SHP77 treated with DMSO at 0.1 percent for 48 hours (cell line): ENCODE measurements at regions not wholly inside any gene's neighbourhood (a gene's known extent, or its start where the extent isn't known, plus 50 kb on each side); places are given as distances from the start of the nearest gene placed in this dataset.
"Not testable (repeated sequence)": the region's sequence is repeated elsewhere in the genome, so short reads cannot be mapped to it uniquely, and the experiment has no call there.

Experiments
- DNase-seq: peaks from one replicate; lab custom pipeline; 2025; lab: John Stamatoyannopoulos, UW

DNA sequence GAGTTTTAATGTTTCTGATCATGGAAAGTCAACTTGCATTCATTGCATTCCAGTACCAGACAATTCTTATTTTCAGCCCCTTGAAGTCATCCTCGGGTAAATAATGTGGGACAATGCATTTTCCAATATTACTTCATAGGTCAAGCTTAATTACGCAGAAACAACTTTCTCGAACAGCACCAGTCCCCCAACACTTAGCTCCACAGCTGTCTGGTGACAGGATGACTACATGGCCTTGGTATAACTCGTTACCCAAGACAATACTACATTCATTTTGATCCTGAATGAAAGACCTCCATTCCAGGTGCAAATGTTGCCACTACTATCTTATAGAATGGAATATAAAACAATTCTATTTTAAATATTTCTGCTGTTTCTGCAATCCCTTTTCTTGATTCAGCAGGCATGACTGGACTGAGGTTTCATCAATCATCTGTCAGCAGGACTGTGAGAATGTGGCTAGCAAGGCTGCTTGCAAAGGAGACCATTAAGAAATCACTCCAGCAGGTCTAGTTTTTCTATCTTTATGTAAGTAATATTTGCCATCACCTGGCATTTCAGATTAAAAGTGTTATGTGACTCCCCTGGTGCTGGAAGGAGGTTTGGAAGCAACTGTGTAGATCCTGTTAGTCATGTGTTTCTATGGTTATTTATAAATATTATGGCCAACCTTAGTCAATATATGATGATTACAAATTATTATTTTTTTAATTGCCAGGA, 147.9 kb downstream of the HAO1 start:
- DNase-seq: no peak

DNA sequence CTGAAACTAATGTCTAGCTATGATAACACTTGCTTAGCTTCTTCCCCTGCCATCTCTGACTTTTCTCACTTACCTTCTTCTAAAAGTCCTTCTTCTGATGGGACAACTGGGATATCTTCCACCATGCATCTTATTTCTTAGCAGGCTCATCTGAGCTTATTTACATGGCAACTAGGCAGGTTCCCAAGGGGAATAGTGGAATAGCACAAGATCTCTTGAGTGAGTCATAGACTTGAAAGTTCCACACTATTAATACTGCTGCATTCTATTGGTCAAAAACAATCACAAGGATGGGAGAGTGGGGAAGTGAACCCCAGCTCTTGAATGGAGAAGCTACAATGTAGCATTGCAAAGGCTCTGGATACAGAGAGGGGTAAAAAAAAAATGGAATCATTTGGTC, 142.1 kb downstream of the HAO1 start:
- DNase-seq: no peak

DNA sequence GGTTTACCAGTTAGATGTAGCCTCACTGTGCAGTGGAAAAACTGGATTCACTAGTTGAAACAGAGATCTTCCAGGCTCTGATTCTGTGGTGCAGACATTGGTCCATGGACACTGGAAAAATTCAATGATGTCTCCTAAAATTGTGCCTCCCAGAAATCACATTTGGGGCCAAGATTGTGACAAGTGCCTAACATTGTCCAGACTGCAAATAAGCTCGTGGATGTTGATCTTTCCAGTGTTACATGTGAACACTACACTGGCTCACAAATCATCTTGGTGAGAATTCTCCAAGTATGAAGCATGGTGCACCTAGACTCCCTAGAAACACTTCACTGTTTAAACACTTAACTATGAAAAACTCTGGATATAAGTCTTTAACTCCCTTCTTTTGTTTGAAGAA, 140.4 kb downstream of the HAO1 start:
- no peak for DNase-seq

DNA sequence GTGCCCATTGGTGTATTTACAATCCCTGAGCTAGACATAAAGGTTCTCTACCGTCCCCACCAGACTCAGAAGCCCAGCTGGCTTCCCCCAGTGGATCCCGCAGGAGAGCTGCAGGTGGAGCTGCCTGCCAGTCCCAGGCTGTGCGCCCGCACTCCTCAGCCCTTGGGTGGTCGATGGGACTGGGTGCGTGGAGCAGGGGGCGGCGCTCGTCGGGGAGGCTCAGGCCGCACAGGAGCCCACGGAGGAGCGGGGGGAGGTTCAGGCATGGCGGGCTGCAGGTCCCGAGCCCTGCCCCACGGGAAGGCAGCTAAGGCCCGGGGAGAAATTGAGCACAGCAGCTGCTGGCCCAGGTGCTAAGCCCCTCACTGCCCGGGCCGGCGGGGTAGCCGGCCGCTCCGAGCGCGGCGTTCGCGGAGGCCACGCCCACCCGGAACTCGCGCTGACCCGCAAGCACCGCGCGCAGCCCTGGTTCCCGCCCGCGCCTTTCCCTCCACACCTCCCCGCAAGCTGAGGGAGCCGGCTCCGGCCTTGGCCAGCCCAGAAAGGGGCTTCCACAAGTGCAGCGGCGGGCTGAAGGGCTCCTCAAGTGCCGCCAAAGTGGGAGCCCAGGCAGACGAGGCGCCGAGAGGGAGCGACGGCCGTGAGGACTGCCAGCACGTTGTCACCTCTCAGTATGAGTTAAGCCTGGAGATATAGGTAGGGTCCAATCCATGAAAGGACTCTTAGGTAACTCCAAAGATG, 136.7 kb downstream of the HAO1 start:
- DNase-seq: not testable (repeated sequence)

DNA sequence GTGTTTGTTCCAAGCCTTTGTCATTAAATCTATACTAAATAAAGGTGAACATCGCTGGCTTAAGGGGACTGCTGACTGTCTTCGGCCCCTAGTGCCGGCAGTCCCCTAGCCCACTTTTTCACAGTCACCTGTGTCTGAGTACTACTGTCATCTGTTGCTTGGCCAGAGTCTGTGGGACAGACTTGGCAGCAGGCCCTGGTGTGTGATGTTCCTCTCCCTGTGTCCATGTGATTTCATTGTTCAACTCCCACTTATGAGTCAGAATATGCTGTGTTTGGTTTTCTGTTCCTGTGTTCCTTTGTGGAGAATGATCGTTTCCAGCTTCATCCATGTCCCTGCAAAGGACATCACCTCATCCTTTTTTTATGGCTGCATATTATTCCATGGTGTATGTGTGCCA, 133.4 kb downstream of the HAO1 start:
- DNase-seq: no peak

DNA sequence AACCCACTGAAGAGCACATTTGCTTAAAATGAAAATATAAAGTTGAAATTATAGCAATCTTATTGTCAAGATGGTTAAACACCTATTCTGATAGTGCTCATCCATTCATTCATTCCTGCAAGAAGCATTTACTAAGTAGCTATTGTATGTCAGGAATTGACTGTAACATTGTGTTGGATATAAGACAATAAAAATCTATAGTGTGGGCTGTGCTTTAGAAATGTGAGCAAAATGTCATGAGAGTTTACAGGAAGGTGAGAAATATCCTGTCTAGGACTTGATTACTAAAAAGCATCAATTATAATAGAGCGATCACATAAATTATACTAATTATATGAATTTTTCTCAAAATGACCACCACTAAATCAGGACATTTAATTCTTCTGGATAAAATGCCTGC, 123.0 kb downstream of the HAO1 start:
- DNase-seq: no peak

DNA sequence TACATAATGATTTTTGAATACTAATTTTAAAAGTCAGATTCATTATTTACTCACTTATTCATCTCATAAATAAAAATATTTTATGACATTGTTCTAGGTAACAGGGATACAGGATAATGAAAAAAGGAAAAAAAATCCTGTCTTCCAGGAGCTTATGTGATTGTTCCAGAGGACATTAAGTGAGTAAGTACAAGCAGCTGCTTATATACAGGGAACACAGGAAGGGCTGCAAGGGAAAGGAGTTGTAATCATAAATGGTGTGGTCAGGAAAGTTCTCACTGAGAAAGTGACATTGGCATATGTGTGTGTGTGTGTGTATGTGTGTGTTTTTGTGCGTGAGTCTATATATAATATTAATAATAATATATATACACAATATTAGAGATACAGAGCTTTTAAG, 121.8 kb downstream of the HAO1 start:
- no peak for DNase-seq

DNA sequence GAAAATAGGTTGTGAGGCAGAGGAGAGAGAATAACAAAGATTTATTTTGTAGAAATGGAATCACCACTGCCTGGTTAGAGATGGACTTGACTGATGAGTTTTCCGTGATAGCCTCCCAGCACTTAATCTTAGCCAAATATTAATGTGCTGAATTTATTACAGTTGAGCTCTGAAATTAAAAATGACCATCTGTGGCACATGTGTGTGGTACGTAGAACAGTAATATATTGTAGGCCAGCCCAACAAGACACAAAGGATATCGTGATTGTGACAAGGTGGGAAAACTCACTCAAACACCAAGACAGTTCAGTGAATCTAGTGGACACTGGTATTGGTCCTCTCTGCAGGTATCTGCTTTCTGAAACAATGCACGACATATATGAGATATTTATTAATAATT, 119.4 kb downstream of the HAO1 start:
- DNase-seq: no peak

DNA sequence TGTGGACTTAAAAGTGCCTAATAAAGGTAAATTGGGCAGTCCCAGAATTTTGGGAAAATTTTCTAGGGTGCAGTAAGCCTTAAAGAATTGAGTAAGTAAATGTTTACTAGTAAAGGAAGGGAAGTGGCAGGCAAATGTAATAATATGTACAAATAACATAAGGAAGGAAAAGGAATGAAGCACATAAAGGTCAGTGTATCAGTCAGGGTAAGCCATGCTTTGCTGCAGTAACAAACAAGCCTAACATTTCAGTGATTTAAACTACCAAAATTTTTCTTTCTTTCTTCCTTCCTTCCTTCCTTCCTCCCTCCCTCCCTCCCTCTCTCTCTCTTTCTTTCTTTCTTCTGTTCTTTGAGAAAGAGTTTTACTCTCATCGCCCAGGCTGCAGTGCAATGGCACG, 117.5 kb downstream of the HAO1 start:
- DNase-seq: no peak

DNA sequence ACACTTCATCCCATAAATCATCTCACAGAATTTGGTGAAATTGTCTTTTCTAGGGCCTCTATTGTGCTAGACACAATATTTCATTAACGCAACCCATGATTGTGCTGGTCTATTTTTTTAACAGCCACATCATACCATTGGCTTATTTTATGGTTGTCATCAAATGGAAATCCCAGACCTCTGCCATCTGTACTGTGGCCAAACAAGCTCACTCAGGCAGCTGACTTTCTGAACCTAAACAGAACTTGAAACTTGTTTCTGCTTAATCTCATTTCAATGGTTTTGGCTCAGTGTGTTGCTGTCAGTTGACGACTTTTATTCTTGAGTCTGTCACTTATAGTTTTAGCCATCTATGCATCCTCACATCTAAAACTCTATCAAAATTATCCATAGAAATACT, 111.8 kb downstream of the HAO1 start:
- DNase-seq: no peak

DNA sequence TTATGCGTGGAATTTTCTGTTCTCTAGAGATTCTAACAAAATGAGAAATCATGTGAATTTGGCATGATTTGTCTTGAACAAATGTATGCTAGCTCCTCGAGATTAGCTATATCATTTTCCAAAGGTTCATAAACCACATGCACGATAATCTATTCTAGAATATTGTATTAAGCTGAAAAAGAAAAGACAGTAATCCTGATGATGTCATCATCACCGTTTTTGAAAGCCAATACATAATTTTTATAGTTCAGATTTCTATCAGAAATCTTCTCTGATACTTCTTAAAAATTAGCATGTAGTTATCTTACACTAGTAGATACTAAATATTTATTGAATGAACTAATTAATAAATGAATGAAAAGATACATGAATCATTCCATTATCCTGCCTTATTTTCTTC, 111.2 kb downstream of the HAO1 start:
- DNase-seq: no peak

DNA sequence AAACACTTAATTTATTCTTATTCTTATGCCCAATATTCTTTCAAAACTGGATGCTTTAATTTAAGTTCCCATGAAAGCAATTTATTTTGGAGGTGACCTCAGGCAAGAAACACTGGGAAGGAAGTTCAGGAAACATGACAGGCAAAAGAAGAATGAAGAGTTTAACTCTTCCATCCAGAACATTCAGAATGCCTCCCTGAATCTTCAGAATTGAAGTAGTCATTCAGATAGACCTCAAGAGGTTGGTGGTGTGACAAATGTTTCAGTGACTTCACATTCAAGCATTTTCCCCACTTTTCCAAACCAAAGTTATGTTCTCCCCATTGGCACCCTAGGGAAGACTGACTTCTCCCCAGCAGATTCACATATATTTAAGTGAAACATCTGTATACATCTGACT, 110.5 kb downstream of the HAO1 start:
- DNase-seq: no peak
